ENCODE measurements at regions not wholly inside any gene's neighbourhood (a gene's known extent, or its start where the extent isn't known, plus 50 kb on each side); places are given as distances from the start of the nearest gene placed in this dataset.

DNA sequence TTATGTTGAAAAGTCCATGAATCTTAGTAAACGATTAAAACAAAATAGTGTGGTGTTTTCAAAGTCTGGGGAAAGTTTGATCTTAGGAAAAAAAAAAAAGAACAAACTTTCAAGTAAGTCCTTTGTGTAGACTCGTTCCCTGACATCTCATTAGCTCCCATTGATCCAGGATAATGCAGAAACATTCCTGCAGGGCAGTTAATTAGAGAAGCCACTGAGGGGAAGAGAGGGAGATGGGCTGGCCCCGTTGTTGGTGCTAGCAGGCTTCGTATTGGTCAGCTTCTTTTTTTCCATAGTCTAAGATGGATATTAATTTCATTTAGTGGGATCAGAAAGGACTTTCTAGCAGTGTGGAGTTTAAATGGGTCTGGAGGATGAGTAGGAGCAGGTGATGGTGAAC lies 340.2 kb downstream of the DRD1 start:
- DNase-seq, result no peak

DNA sequence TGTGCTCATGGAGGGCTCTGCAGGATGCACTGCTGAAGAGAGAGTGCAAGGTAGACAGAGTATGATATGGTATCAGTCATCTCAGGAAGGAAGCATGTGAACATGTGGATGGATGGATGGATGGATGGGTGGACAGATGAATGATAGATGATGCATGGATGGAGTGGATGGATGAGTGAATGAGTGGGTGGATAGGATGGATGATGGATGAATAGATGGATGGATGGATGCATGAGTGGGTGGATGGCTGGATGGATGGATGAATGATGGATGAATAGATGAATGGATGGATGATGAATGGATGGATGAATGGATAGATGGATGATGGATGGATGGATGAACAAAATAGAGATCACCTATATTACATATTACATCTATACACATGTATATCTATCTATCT lies 341.3 kb downstream of the DRD1 start:
- no peak for DNase-seq

DNA sequence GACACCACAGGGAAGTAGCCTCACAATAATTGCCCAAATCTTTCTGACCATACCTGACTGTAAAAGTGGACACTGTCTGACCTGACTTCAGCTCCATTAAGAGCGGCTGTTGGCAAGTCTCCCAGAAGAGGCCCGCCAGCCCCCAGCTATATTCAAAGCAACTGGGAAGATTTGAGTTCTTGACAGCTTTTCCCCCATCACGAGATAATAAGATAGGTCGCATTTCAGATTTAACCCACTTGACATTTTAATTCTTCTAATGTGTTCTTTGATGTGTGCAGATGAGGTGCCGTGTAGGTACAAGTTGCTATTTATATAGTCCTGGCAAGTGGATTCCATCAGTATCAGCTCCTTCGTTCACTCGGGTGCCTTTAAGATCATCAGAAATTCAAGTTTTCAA lies 345.7 kb downstream of the DRD1 start:
- no peak for DNase-seq

DNA sequence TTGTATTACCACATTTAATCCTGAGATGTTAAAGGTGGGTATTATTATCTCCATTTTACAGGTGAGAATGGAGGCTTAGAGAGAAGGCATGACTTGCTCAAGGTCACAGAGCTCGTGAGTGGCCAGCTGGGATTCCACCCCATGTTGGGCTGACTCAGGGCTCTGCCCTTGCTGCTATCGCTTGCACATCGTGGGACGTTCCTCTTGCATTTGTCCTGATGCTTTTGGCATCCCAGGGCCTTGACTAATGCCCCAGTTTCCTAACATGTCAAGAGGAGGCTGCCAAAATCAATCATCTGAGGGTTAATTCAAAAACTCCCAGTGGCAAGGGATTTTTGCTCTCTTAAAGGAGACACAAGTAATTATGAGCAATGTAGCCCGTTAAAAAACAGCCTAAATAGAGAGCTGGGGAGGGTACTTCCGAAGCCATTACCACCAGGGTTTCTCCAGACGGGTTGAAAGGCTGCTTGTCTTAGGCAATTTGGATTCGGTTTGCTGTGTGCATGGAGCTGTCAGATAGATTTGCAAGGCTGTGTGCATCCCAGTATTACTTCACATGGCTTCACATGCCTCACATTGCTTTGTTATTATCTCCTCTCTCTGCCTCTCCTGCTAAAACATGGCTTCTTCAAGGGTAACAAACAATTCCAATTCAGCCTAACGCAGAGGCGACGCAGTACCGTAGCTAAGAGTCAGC lies 347.4 kb downstream of the DRD1 start:
- DNase-seq, result no peak

DNA sequence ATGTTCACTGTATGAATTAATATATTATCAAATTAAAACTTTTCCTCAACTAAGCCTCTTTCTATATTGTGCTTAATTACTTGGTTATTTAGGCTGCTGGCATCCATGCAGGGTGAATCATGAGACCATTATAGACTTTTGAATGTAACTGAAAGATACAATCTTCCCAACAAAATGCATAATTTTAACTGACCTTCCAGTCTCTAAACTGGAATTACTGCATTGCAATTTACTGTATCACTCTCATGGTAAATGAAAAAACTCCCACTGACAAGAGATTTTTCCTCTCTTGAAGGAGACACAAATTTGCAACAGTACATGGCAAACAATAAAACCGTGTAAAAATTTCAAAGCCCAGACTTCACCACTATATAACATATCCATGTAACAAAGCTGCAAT lies 349.5 kb downstream of the DRD1 start:
- no peak for DNase-seq

DNA sequence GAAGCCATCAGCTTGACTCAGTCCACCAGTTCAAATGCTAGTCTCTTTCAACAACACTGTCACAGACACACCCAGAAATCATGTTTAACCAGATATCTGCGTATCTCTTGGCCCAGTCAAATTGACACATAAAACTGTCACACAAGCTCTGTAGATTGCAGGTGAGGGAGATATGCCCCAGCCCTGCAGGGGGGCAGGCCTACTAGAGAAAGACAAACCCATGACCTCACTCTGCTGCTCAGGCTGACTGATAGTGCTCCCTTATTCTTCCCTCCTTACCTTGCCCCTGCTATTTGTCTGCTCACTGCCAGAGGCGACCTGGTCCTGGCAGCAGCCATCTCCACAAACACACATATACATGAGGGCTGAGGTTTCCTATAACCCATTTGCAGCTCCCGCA lies 351.3 kb downstream of the DRD1 start:
- DNase-seq, result no peak

DNA sequence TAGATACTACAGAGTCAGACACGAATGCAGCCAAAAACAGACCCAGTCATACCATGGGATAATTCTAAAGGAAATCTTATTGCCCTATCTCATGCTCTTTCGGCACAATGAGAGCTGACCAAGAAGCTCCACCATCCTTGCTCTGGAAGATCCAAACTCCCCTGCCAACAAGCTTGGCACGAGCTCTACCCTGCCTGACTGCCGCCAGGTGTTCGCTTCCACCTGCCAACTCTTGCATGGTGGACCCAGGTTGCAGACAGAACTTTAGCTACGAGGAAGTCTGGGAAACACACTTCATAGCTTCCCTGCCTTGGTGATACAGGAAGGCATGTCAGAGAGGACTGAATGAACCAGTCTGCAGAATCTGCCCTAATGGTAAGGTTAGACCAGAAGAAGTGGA lies 355.0 kb downstream of the DRD1 start:
- no peak for DNase-seq

DNA sequence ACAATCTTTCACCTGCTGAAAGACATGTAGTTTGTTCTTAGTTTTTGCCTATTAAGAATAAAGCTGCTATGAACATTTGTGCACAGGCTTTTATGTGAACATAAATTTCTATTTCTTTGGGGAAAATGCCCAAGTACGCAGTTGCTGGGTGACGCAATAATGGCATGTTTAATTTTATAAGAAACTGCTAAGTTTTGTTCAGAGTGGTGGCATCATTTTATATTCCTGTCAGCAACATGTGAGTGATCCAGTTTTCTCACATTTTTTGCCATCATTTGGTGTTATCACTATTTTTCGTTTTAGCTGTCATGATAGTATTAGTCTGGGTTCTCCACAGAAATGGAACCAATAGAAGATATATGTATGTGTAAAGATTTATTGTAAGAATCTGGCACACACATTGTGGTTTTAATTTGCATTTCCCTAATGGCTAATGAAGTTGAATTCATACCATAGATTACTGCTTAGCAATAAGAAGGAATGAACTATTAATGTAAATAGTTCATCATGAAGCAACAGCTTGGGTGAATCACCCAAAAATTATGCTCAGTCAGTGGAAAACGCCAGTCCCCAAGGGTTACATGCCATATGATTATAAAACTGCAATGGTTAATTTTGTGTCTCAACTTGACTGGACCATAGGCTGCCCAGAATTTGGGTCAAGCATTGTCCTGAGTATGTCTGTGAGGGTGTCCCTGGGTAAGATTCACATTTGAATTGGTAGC lies 358.6 kb downstream of the MSX2 start:
- DNase-seq, result no peak

DNA sequence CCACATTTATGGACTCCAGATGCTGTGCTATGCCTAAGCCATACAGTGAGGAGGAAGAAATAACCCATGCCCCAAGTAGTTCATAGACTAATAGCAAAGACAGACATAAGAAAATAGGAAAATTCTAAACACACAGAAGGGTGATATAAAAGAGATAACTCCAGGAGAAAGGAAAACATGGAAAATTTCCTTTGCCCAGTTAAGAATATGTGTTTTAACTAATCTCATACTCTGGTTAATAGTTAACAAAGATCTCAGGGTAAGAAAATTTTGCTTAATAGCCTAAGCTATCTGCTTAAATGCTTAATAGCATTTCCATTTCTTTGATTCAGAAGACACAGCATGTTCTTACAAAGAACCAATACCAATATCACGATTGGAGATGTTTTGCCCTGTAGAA lies 358.0 kb downstream of the MSX2 start:
- no peak for DNase-seq

DNA sequence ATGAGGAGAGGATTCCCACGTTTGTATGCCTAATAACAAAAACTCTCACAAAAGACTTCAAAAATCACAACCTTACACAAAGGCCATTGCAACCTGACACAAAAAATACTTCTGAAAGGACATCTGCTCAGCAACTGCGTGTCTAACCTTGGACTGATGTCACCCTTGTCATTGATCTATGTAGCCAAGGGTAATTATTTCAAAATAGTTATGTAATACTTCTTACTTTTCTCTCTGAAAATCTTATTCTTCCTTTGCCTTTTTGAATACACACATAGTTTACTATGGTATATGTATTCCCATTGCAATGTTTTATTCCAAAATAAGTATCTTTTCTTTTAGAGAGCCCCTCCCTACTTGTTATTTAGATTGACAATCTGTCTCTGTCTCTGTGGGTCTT lies 355.3 kb downstream of the MSX2 start:
- no peak for DNase-seq

DNA sequence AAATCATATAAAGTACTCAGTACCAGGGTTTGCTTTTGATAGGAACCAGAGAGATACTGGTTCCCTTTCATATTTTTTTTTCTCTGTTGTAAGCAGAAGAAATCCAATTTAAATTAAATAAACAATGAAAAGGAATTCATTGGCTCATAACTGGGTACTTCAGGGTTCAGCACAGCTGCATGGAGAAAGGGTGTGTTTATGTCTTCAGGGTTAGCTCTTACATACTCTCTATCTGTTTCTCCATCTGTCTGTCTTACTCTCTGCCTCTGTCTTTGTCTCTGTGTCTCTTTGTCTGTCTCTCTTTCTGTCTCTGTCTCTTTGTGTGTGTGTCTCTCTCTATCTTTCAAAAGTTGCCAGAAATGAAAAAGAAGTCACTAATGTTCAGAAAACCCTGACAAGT lies 345.9 kb downstream of the MSX2 start:
- DNase-seq, result no peak

DNA sequence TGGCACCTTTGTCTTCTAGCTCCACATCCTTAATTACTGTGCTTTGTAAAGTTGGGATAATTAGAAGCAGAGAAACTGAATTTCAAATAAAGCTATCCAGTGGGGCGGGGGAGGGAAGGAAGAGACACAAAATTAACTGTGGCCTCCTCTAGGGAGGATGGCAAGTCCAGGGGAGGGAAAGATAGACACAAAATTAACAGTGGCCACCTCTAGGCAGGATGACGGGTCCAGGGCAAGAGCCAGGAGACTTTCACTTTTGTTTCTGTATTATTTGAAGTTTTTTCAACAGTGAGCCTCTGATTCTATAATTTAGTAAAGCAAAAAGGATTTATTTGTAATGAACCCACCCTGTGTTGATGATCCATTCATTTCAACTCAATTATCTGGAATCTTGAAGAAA lies 335.9 kb downstream of the MSX2 start:
- no peak for DNase-seq

DNA sequence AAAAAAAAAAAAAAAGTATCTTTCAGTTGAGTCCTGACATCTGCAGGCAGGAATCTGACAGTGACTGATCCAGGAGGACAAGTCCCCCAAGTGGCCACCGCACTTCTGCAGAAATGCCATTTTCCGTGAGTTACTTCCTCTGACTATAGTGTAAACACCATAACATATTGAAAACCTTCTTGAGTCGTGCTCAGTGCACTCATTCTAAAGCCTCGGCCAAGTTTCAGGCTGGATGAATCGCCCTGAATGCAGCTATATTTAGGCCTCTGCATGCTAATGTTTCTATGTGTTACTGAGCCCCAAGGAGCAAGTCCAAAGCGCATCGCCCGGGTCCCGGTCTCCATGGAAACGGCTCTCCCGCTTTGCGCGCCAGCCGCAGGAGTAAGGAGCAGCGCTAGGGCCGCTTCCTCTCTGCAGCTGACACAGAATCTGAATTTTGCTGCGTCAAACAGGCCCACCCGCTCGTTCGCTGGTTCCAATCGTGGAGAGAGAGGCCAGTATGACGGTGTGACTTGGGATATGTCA lies 335.4 kb downstream of the MSX2 start:
- DNase-seq, result no peak

DNA sequence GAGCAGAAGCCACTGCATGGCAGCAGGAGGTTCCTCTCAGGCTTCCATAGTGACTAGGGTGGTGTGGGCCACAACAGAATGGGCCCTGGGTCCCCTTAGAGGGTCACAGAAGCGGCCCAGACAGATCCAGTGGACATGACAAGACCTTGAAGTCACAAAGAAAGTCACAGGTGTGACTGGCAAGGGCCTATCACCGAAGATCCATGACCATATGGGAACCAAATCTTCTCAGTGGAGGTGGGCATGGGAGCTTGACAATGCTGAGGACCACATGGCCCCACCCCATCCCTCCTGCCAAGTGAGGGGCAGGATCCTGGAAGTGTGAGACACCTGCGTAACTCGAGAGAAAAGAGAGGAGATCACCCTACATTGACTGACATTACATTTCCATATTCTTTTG lies 332.4 kb downstream of the MSX2 start:
- DNase-seq, result no peak

DNA sequence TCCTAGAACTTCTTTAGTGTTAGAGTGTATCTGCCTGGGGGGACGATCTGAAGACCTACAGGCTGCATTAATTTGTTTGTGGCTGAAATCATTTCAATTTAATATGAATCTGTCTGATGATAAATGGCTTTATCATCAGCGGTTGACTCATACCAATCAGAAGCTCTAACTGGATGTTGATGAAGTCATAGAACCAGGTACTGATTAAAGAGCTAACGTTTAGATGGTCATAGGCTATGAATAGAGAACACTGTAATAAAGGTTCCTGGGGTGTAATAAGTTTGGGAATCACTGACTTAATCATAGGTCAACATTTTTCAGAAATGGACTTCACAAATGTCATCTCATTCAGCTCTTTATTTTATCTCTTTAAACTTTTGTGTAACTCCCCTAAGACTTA lies 329.9 kb downstream of the MSX2 start:
- DNase-seq, result no peak

DNA sequence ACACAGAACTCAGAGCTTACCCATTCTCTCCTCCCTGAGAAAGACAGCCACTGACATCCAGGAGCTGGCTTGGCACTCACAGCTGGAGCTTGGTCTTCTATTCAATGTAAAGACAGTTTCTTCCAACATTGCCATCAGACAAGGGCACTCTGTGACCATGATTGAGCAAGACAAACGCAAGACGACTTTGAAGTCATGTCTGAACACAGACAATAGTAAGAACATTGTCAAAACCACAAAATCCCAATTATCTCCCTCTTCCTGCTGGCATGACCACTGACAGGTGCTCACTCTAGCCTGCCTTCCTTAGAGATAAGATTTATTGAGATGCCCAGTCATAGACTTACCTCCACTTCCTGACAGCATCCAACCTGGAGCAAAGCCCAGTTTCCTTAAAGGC lies 328.0 kb downstream of the MSX2 start:
- no peak for DNase-seq

DNA sequence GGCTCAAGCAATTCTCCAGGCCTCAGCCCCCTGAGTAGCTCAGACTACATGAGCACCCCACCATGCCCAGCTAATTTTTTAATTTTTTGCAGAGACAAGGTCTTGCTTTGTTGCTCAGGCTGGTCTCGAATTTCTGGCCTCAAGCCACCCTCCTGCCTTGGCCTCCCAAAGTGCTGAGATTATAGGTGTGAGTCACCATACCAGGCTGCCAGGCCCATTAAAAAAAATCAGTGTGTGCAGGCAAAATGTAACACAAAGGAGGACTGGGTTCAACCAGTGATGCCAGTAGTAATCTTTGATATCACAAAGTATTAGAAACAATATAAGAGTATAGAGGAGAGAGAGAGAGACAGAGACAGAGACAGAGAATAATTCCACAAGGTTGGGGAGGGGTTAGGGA lies 322.7 kb downstream of the MSX2 start:
- DNase-seq, result no peak

DNA sequence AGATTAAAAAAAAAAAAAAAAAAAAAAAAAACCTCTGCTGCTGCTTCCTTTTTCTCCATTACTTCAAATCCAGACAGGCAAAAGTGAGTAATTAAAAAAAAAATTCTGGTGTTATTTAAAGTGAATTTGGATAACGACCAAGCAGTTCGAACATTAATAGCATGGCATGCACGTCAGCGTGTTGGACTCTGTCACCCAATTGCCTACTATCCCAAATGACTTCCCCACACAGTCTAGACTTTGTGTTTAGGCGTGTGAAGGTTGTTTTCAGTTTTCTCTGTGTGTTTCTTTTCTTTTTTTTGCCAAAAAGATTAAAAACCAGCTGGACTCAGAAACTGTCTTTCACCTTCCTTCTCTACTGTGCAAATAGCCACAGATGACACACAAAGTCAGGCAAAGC lies 321.4 kb downstream of the MSX2 start:
- no peak for DNase-seq

DNA sequence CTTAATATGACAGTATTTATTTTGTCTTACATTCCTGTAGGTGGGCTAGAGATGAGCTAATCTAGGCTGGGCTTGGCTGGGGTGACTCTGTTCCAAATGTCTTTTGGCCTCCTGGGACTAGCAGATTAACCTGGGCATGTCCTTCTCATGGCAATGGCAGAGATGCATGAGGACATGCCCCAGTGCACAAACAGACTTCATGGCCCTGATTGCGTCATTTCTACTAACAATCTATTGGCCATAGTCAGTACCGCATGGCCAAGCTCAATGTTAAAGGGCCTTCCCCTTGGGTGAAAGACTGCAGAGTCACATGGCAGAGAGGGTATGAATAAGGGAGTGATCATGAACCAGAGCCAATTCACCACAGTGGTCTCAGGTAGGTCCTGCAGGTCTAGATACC lies 313.4 kb downstream of the MSX2 start:
- DNase-seq, result no peak

DNA sequence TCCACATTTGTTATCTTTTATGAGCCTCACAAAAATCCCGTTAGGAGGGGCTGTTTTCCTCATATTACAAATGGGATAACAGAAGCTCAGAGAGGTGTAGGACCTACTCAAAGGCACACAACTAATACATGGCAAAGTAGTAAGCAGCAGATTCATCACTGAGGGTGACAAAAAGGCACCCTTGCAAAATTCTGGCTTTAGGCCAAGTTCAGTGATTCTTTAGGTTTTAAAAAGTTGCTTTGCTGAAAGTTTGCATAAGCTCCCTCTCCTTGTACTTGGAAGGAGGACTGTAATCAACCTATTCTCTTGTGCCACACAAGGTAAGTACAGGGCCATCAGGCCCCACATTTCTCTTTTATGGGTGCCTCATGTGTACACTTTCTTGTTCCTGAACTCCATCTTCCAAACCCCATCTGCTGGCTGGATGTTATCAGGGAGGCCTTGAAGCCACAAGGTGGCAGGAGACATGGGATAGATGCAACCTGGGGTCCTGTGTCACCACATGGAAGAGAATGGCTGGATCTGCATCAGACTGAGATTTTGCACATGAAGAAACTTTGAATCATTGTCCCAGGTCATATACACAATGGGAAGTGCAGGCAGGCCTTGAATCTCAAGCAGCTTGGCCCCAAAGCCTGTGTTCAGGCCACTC lies 311.6 kb downstream of the MSX2 start:
- DNase-seq, result no peak

DNA sequence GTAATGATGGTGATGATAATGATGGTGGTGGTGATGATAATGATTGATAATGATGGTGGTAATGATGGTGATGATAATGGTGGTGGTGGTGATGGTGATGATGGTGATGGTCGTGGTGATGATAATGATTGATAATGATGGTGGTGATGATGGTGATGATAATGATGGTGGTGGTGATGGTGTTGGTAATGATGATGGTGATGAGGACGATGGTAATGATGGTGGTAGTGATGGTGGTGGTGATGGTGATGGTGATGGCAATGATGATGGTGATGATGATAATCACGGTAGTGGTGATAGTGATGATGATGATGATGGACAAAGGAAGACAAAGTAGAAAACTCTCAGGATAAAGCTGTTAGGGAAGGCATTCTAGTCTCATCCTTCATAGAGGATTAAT lies 310.5 kb downstream of the MSX2 start:
- DNase-seq, result no peak

DNA sequence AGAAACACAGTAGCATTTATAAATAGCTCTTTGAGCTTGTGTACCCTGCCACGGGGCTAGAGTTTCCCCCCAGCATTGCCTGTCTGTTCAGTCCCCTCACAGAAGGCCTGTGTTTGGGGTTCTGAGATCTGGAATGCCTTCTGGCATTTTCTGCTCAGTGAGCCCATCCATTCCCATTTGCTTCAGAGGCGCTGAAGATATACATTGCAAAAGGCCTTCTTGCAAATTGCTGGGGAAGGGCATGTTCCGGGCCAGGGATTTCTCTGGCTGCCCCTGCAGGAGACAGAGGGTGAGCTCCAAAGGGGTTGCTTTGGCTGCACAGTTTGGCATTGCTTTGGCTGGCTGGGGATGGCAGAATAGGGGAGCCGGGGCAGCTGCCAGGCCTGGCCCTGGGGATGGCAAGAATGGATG lies 308.4 kb downstream of the MSX2 start:
- DNase-seq, result no peak

DNA sequence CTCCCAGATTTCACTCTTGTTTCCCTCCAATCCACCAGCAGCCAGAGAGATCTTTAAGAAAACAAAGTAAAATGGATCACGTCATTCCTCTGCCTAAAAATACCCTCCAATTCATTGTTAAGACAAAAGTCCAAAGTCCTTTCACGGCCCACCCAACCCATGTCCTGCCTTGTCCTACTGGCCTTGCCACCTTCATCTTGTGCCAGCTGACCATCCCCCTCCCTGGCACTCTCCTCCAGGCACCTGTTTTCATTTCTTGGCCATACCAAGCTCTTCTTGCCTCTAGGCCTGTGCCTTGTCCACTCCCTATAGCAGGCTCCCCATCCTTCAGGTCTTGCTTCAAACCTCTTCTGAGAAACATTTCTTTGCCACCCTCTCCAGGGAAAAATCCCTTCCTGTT lies 307.6 kb downstream of the MSX2 start:
- DNase-seq, result no peak

DNA sequence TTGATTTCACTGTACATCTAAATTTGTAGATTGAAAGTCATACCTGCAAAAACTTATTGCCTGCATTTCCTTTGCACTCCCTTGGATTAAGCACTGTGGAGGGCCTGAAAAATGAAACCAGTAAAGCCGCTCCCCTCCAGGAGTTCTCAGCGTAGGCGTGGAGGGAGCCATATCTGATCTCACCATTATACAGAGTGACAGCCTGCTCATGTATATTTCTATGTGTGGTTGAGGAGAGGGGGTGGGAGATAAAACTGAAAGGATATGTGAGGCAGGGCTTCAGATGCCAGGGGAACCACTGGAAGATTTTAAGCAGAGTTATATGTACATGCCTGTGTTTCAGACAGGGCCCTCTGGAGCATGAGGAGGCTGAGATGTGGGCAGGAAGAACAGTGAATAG lies 303.0 kb downstream of the MSX2 start:
- no peak for DNase-seq

Data from inflammatory macrophage (primary cell).